LoVo (cell line): ENCODE measurements at regions not wholly inside any gene's neighbourhood (a gene's known extent, or its start where the extent isn't known, plus 50 kb on each side); places are given as distances from the start of the nearest gene placed in this dataset.
"Not testable (repeated sequence)": the region's sequence is repeated elsewhere in the genome, so short reads cannot be mapped to it uniquely, and the experiment has no call there.

ENCODE experiments used
- DNase-seq: peaks from one replicate; pipeline ENCODE4 v3.0.0-alpha.2; 2016; ENCODE audit warnings: low spot score

GRCh38 chr12:69028941-69029729, 96.2 kb upstream of the CPM start:
- no peak for DNase-seq

GRCh38 chr12:69030321-69030720, 97.3 kb upstream of the CPM start:
- DNase-seq: no peak

GRCh38 chr12:69036533-69036932, 103.6 kb upstream of the CPM start:
- no peak for DNase-seq

GRCh38 chr12:69036999-69037398, 104.0 kb upstream of the CPM start:
- no peak for DNase-seq

- no peak for DNase-seq
These were observed 106.9 kb upstream of the CPM start for GRCh38 chr12:69039911-69040310.

- no peak for DNase-seq
These were observed 109.6 kb upstream of the CPM start for GRCh38 chr12:69042557-69042956.

GRCh38 chr12:69042970-69043369, 110.0 kb upstream of the CPM start:
- DNase-seq: no peak

- no peak for DNase-seq
These were observed 111.9 kb upstream of the CPM start for GRCh38 chr12:69044887-69045286.

- no peak for DNase-seq
These were observed 112.5 kb upstream of the CPM start for GRCh38 chr12:69045430-69045829.

- DNase-seq: no peak
These were observed 113.4 kb upstream of the CPM start for GRCh38 chr12:69046363-69046762.

GRCh38 chr12:69046920-69047319, 113.9 kb upstream of the CPM start:
- no peak for DNase-seq

GRCh38 chr12:69047990-69048389, 115.0 kb upstream of the CPM start:
- DNase-seq: no peak

GRCh38 chr12:69049855-69050254, 116.9 kb upstream of the CPM start:
- not testable (repeated sequence) for DNase-seq

- peak; percentile 22 for DNase-seq
These were observed 119.8 kb upstream of the CPM start for GRCh38 chr12:69052613-69053408.

- no peak for DNase-seq
These were observed 121.5 kb upstream of the CPM start for GRCh38 chr12:69054343-69055056.

GRCh38 chr12:69055280-69055679, 122.3 kb upstream of the CPM start:
- no peak for DNase-seq

GRCh38 chr12:69055706-69056105, 122.7 kb upstream of the CPM start:
- no peak for DNase-seq

- DNase-seq: no peak
These were observed 124.0 kb upstream of the CPM start for GRCh38 chr12:69056743-69057515.

- DNase-seq: no peak
These were observed 124.8 kb upstream of the CPM start for GRCh38 chr12:69057742-69058141.

GRCh38 chr12:69059465-69060457, 126.8 kb upstream of the CPM start:
- DNase-seq: peak; percentile 58

- no peak for DNase-seq
These were observed 128.6 kb upstream of the CPM start for GRCh38 chr12:69061574-69061973.
